CD14-positive monocyte (primary cell): ENCODE measurements at regions not wholly inside any gene's neighbourhood (a gene's known extent, or its start where the extent isn't known, plus 50 kb on each side); places are given as distances from the start of the nearest gene placed in this dataset.

Source experiments
- DNase-seq, 3 donors: peaks; one replicate each; pipeline ENCODE4 v3.0.0-alpha.2; 2011 to 2022
- H2AFZ ChIP-seq: 2 replicates; pipeline ENCODE4 v1.6.0; 2012; ENCODE audit warnings: mild to moderate bottlenecking, low read depth, low read length, inconsistent platforms; ENCODE audit not compliant: insufficient read depth, poor library complexity, severe bottlenecking
- H3K27ac ChIP-seq, 2 donors: 1 replicate in 1 of 2; 2 replicates in 1 of 2; pipeline ENCODE4 v1.5.1; 2012 to 2013; ENCODE audit warnings: low read length in 2 of 2, control low read depth in 1 of 2, inconsistent platforms in 1 of 2, low read depth in 1 of 2, mild to moderate bottlenecking in 1 of 2
- H3K27me3 ChIP-seq, 2 donors: one replicate each; pipeline versions ENCODE4 v1.6.0 to v1.6.1; 2011 to 2013; ENCODE audit warnings: low read length in 2 of 2; ENCODE audit not compliant: control insufficient read depth in 2 of 2, insufficient read depth in 2 of 2
- H3K36me3 ChIP-seq, 2 donors: replicated peaks in 1 of 2; 1 replicate in 1 of 2; 2 replicates in 1 of 2; pipeline versions ENCODE4 v1.5.1 to v1.6.1; 2012 to 2013; ENCODE audit warnings: low read length in 2 of 2, control low read depth in 1 of 2, inconsistent platforms in 1 of 2, mild to moderate bottlenecking in 1 of 2; ENCODE audit not compliant: insufficient read depth in 2 of 2, control insufficient read depth in 1 of 2
- H3K4me1 ChIP-seq, 2 donors: 1 replicate in 1 of 2; 2 replicates in 1 of 2; pipeline versions ENCODE4 v1.5.1 to v1.6.1; 2012 to 2013; ENCODE audit warnings: low read length in 2 of 2, control low read depth in 1 of 2, inconsistent platforms in 1 of 2, mild to moderate bottlenecking in 1 of 2, moderate library complexity in 1 of 2; ENCODE audit not compliant: insufficient read depth in 2 of 2, control insufficient read depth in 1 of 2
- H3K4me2 ChIP-seq: replicated peaks from 2 replicates; pipeline ENCODE3; 2012; ENCODE audit warnings: low read length, moderate library complexity, mild to moderate bottlenecking; ENCODE audit not compliant: poor library complexity, severe bottlenecking; ENCODE audit errors: extremely low read depth
- H3K4me3 ChIP-seq, 3 experiments: fragments of 200-600 bp in 1 of 3; sonication (generic) in 1 of 3; replicated peaks in 1 of 3; 1 replicate in 2 of 3; 2 replicates in 1 of 3; pipeline ENCODE4 v1.5.1; 2011 to 2013; ENCODE audit warnings: low read length in 3 of 3, mild to moderate bottlenecking in 3 of 3, control low read depth in 2 of 3, low read depth in 2 of 3, inconsistent platforms in 1 of 3, moderate library complexity in 1 of 3
- H3K79me2 ChIP-seq: 2 replicates; pipeline ENCODE4 v1.6.0; 2012; ENCODE audit warnings: mild to moderate bottlenecking, control low read depth, inconsistent platforms, low read length, moderate library complexity; ENCODE audit not compliant: insufficient read depth
- H3K9ac ChIP-seq: 2 replicates; pipeline ENCODE4 v1.6.0; 2017; ENCODE audit warnings: low read length, mild to moderate bottlenecking; ENCODE audit not compliant: insufficient read depth, poor library complexity, severe bottlenecking
- H3K9me3 ChIP-seq, 2 donors: replicated peaks in 1 of 2; 1 replicate in 1 of 2; 2 replicates in 1 of 2; pipeline versions ENCODE4 v1.5.1 to v1.6.1; 2012 to 2013; ENCODE audit warnings: low read length in 2 of 2, control low read depth in 1 of 2; ENCODE audit not compliant: control insufficient read depth in 1 of 2, insufficient read depth in 1 of 2
- H4K20me1 ChIP-seq: 2 replicates; pipeline ENCODE4 v1.6.0; 2012; ENCODE audit warnings: mild to moderate bottlenecking, low read length, control low read depth, moderate library complexity; ENCODE audit not compliant: insufficient read depth
- H3K27ac Mint-ChIP-seq, 7 donors: one replicate each; pipeline ENCODE4 v1.8.0; 2020; ENCODE audit warnings: mild to moderate bottlenecking in 7 of 7, mixed read lengths in 7 of 7, moderate library complexity in 6 of 7, inconsistent platforms in 2 of 7
- H3K27me3 Mint-ChIP-seq, 3 donors: one replicate each; pipeline ENCODE4 v1.8.0; 2021 to 2022; ENCODE audit warnings: low read depth in 3 of 3, mild to moderate bottlenecking in 3 of 3, mixed read lengths in 3 of 3, moderate library complexity in 3 of 3, inconsistent platforms in 1 of 3
- H3K36me3 Mint-ChIP-seq, 2 donors: one replicate each; pipeline ENCODE4 v1.8.0; 2020; ENCODE audit warnings: mixed read lengths in 2 of 2, inconsistent platforms in 1 of 2, mild to moderate bottlenecking in 1 of 2
- H3K4me1 Mint-ChIP-seq: one replicate; pipeline ENCODE4 v1.8.0; 2020; ENCODE audit warnings: mild to moderate bottlenecking, mixed read lengths
- H3K4me3 Mint-ChIP-seq, 2 donors: one replicate each; pipeline ENCODE4 v1.8.0; 2020; ENCODE audit warnings: mild to moderate bottlenecking in 2 of 2, mixed read lengths in 2 of 2, moderate library complexity in 1 of 2
- H3K9me3 Mint-ChIP-seq, 7 donors: one replicate each; pipeline ENCODE4 v1.8.0; 2020 to 2022; ENCODE audit warnings: mixed read lengths in 7 of 7, mild to moderate bottlenecking in 6 of 7, moderate library complexity in 6 of 7, inconsistent platforms in 2 of 7
- CTCF ChIP-seq: fragments of 200-600 bp; IDR thresholded peaks from one replicate; pipeline ENCODE4 v1.8.0; 2022; ENCODE audit warnings: antibody characterized with exemption, mild to moderate bottlenecking
- WGBS: methylation state at CpG from one replicate; pipeline ENCODE4 v1.1.5; 2013; ENCODE audit warnings: missing lambda C conversion rate; ENCODE audit not compliant: insufficient coverage; 5-methylcytosine and 5-hydroxymethylcytosine counted together
- intact Hi-C, 2 donors: fragments of 100-400 bp; cut with micrococcal nuclease; formaldehyde crosslinking; loops; one replicate each; pipeline versions ENCODE4 v1.15.0 to v1.15.1; 2023

DNA sequence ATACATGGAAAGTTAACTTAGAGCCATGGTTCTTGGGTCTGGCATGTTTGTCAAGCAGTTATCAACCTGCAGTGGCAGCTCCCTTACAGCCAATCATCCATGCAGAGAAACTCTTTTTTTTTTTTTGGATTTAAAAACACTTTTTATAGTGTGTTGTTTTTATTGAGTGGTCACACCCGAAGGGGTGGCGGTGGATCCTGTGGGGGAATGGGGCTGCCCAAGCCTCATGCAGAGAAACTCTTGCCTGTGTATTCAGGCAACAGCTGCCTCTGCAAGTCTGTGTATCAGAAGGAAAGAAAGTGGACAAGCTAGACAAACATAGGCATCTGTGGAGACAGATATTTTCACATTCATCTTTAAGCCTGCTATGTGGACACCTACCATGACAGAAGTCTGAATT lies 104.8 kb downstream of the GLUL start:
- no peaks in the 10 kb centered on the region for H3K79me2 ChIP-seq
- H3K4me3 Mint-ChIP-seq, result no peak overlapping the region
- H3K9me3 Mint-ChIP-seq, result no peaks in the 10 kb centered on the region
- H3K4me1 Mint-ChIP-seq, result no peaks in the 10 kb centered on the region
- peaks cover 0 to 2% (median 1%) of the 10 kb centered on the region in 3 donors for H3K27me3 Mint-ChIP-seq
- TF ChIP-seq CTCF, result no peak
- H3K4me1 ChIP-seq, result no peaks in the 10 kb centered on the region
- no peaks in the 10 kb centered on the region for H3K9me3 ChIP-seq
- H3K36me3 ChIP-seq, result no peaks in the 10 kb centered on the region
- 100% methylated on average over 2 of the region's 2 CpGs for WGBS
- no peak for DNase-seq
- no peak overlapping the region for H3K27ac ChIP-seq
- H4K20me1 ChIP-seq, result no peaks in the 10 kb centered on the region
- H3K27me3 ChIP-seq, result no peaks in the 10 kb centered on the region
- H3K4me3 ChIP-seq, result no peak overlapping the region
- H3K36me3 Mint-ChIP-seq, result no peaks in the 10 kb centered on the region
- H2AFZ ChIP-seq, result no peak overlapping the region
- H3K9ac ChIP-seq, result no peak overlapping the region
- intact Hi-C loops, result no loop called here
- no peak overlapping the region for H3K4me2 ChIP-seq
- H3K27ac Mint-ChIP-seq, result peak overlapping the region in 1 of 7 donors; percentile 16

GRCh38 chr1:182283746-182284544 lies 107.6 kb downstream of the GLUL start:
- H3K9me3 Mint-ChIP-seq, result no peaks in the 10 kb centered on the region
- Histone ChIP-seq H2AFZ (no peak overlapping the region), H4K20me1 (no peaks in the 10 kb centered on the region), H3K9ac (no peak overlapping the region), H3K4me2 (no peak overlapping the region), H3K4me3 (no peak overlapping the region), H3K27ac (no peak overlapping the region), H3K9me3 (no peaks in the 10 kb centered on the region), H3K27me3 (no peaks in the 10 kb centered on the region), H3K4me1 (peaks cover 4% of the 10 kb centered on the region in 2 donors), H3K36me3 (no peaks in the 10 kb centered on the region), H3K79me2 (no peaks in the 10 kb centered on the region)
- H3K27ac Mint-ChIP-seq, result no peak overlapping the region
- no peak for DNase-seq
- no peak for TF ChIP-seq CTCF
- H3K36me3 Mint-ChIP-seq, result no peaks in the 10 kb centered on the region
- WGBS, result 67% methylated on average over 1 of the region's 3 CpGs
- H3K4me3 Mint-ChIP-seq, result no peak overlapping the region
- H3K27me3 Mint-ChIP-seq, result peaks cover 0 to 2% (median 0%) of the 10 kb centered on the region in 3 donors
- H3K4me1 Mint-ChIP-seq, result no peaks in the 10 kb centered on the region
- intact Hi-C loops, result no loop called here
